Fibroblast of peridontal ligament (primary cell): ENCODE measurements at regions not wholly inside any gene's neighbourhood (a gene's known extent, or its start where the extent isn't known, plus 50 kb on each side); places are given as distances from the start of the nearest gene placed in this dataset.
"Not testable (repeated sequence)": the region's sequence is repeated elsewhere in the genome, so short reads cannot be mapped to it uniquely, and the experiment has no call there.

Experiments used
- DNase-seq: peaks from one replicate; pipeline ENCODE4 v3.0.0-alpha.2; 2010; ENCODE audit errors: extremely low read depth

DNA sequence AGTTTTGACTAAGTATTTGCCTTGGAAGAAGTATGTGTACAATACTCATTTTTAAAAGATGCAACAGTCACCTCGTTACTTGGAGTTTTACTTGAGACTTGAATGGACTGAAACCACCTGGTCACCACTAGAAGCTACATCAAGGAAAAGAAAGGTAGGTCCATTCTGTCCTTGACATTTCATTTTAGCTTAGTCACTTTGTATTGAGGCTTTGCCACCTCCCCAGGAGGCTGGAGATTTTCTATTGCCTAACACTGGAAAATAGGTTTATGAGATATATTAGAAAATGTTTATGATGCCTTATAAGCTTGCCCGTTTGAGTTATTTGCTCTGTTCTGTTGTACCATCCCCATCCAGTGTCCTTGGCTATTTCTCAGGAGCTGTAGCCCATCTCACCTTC is 107.9 kb upstream of the ETAA1 start:
- no peak for DNase-seq

DNA sequence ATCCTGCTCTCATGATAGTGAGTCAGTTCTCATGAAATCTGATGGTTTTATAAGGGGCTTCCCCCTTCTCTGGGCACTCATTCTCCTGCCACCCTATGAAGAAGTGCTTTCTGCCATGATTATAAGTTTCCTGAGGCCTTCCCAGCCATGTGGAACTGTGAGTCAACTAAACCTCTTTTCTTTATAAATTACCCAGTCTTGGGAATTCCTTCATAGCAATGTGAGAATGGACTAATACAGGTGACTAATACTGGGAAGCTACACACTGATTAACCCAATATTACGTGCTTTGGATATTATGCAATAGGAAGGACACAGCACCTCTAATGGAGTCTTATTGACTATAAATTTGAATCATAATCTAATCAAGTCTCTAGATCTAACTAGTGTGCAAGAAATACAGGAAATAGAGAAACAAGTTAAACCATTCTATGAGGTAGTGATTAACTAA is 107.2 kb upstream of the ETAA1 start:
- no peak for DNase-seq

DNA sequence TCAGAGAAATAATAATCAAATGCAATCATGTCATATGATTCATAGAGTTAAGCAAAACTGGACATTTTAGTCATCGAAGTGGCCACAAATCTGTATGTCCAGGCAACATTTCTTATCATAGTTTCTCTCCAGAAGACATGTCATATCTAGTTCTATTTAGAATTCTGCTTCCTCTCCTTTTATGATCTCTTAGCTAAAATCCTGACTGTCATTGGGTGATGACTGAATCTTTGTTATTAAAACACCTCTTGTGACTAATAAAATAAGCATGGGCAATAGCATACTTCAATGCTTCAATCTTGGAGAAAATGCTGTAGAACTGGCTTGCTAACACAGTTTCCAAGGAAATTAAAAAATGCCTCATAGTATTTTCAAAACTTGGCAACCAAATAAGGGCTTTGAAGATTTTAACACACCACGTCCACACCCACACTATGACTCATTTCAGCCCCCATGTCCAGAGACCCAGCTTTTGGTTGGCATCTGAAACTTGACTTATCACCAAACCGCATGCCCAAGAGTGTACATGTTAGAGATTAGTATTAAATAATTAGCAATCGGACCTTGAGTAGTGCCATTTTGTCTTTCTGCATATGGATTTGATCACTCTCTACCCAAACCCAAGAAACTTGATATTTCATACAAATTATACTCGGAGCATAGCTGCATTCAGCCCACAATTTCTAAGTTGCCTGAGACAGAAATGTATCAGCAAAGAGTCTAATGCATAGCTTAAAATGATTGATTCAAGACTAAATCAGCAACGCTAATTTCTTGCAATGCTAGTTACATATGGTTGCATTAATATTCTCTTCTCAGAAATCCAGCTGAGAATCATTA is 106.5 kb upstream of the ETAA1 start:
- peak; percentile 88 for DNase-seq

DNA sequence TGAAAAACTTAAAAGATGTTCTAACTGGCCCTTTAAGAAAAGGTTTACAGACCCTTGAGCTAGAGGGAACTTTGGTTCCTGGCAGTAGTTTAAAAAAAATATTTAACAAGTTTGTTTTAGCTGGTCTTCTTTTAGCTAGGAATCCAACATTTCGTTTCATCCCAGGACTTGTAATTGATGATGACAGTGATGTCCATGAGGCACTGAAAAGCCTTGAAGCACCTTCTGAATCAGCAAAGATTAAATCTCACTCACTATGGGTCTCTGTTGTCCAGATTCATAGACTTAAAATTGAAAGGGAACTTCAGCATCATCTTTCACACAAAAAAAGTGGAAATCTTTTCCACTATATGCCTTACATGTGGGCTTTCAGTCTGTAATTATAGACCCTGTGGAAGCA is 102.9 kb upstream of the ETAA1 start:
- no peak for DNase-seq

DNA sequence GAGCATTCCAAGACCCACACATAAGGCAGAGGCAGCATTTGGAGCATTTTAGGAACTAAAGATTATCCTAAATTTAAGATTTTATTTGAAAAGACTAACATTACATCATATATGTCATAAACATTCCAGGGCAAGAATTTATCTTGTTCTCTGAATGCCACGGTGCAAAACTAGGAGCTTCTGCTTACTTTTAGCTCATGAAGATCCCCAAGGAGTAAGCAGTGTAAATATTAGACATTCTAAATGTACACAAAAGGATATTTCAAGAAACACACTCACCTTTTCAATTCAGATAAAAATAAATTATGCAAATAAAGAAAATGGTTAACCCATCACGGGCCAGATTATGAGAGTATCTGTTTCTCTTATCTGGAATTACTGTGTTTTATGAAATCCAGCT is 101.7 kb upstream of the ETAA1 start:
- DNase-seq = no peak

DNA sequence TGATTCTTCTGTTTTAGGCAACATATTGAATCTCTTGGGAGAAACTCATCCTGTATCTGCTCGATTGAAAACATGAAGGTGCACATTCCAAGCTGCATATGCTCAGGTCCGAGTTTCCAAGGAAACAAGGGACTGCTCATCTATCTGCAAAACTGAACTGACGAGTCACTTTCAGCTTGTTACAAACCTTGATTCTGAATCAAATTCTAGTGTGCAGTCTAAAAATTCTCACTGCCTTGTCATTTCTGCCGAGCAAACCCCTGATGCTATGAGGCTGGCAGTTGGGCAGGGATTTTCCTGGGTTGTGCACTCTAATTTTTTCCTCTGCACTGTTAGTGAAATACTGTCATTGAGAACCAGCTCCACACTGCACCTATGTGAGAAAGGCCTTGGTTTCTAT is 101.3 kb upstream of the ETAA1 start:
- DNase-seq = no peak

DNA sequence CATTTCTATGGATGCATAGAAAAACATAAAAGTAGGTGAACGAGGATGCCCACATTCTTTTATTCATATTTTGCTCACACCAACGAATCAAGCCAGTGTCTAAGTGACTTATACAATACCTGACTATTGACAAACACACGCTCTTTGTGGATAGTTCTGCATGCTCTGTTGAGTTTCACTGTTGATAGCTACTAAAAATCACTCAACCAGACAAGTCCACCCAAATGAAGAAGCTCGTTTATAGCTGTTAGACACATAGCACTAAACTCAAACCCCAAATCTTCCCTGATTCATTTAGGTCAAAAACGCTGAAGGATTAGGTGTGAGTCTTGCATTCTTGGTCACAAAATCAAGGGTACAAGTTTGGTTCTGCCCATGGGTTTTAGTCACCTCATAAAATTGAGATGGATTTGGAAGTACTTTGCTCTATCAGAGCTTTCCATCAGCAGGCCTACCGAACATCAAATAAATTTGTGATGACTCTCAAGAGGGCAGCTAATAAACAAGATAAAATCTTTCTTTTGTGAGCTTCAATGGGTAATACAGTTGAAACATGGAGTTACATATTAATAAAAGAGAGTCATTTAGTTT is 92.7 kb upstream of the ETAA1 start:
- DNase-seq = no peak

DNA sequence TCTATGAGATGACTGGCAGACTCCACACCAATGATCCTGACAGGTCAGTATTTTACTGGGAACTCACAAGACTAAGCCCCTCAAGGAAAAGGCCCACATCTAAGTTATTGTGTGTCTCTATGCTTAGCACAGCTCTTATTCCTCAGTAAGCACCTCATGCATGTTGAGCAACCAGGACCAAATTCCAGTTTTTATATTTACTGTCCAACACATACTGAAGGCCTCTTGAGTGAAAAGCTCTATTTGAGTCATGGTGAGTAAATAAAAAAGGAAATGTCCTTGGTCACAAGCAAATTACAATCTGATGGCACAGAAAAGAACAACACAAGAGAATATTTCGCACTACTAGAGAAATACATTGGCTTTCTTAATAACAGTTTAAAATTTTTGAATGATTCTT is 87.9 kb upstream of the ETAA1 start:
- no peak for DNase-seq

DNA sequence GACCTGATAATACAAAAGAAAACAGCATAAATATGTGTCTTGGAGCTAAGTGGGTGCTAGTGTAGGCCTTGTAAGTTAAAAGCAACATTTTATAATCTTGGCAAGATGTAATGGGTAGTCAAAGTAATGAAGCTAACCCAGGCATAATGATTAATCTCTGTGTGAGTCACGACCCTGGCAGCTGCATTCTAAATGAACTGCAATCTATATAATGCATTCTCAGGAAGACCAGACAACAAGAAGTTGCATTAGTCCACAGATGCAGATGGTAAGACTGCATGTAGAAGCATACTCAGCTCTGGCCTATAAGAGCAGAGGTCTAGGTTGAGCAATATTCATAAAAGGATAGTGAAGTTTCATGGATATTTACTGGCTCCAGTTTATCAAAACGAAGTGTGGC is 85.6 kb upstream of the ETAA1 start:
- DNase-seq = peak; percentile 78

DNA sequence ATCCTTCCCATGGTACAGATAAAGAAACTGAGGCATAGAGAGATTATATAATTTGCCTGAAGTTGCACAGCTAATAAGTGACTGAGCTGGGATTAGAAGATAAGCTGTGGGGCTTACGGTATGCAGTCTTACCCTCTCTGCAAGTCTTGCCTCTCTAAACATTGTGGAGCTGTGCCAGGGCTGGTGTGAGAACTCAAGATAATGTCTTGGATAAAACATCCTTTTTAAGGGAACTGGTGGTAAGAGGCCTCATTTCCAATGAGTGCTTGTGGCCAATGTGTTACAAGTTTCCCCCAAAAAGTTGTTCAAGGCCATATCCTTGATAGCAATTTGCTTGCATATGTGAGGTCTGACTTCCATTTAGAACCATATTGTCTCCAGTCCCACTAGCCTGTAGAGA is 84.3 kb upstream of the ETAA1 start:
- DNase-seq = no peak

DNA sequence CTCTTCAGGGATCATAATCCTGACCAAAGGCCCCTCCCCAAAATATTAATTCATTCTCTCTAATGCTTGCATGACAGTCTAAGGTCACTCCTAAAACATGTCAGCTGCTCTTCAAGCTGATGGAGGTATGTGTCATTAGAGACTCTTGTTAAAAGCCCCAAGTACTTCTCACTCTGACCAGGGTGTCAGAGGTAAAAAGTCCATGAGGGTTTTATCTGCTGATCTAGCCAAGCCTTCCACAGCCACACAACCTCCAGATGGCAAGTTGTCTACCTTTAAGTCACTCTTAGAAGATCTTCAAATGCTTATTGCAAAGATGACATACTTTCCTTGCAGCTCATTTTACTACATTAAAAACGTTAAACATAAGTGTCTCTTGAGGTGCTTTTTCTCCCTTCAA is 83.6 kb upstream of the ETAA1 start:
- DNase-seq = no peak

DNA sequence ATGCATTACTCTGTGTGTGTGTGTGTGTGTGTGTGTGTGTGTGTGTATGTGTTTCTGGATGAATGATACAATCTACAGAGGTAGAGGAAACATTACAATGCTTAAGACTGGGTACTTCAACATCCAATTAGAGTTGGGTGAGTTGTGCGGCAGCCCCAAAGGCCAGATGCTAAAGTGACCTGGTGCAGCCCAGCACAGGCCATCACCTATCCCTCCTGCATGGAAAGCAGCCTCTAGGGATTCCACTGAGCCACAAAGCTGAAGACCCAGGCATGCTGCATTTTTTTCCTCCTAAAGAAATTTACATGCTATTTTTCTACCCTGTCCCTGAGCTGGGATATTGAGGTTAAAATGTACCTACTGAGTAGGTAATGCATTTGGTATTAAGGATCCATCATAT is 79.1 kb upstream of the ETAA1 start:
- no peak for DNase-seq

DNA sequence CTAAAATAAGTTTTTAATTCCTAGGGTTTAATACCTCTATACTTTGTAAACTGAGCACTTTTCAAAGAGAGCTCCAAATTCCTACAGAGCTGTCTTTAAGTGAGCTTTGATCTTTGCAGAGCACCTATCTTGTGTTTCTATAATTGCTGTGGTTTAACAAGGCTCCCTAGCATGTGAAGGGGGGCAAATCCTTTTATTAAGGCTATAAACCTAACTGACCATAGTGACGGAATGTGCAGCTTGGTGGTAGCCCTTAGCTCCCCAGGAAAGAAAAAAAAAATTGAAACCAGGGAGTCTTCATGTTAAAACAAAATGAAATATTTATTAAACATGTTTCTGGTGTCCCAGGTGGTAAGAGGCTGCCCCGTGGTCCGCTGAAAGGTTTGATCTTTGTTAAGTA is 78.6 kb upstream of the ETAA1 start:
- DNase-seq = no peak

DNA sequence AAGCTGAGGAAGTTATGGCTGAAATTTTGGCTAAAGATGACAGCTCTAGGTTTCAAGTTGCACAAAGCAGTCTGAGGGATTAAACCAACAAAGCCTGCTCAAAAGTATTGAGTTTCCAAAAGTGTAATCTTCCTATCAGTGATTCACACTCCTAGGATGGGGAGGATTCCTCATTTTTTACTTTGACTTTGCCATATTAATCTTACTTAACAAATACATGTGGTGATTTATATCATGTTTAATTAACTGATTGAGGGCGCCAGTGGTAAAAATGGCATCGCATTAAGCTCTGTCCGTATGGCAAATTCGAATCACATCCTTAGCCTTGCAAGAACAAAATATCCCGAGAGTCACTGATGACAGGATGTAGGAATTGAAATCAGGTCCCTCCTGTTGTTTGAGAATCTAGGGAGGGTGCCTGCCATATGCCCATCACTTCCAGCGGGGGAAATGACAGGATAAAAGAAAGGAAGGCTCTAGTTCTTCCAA is 78.1 kb upstream of the ETAA1 start:
- DNase-seq = no peak

DNA sequence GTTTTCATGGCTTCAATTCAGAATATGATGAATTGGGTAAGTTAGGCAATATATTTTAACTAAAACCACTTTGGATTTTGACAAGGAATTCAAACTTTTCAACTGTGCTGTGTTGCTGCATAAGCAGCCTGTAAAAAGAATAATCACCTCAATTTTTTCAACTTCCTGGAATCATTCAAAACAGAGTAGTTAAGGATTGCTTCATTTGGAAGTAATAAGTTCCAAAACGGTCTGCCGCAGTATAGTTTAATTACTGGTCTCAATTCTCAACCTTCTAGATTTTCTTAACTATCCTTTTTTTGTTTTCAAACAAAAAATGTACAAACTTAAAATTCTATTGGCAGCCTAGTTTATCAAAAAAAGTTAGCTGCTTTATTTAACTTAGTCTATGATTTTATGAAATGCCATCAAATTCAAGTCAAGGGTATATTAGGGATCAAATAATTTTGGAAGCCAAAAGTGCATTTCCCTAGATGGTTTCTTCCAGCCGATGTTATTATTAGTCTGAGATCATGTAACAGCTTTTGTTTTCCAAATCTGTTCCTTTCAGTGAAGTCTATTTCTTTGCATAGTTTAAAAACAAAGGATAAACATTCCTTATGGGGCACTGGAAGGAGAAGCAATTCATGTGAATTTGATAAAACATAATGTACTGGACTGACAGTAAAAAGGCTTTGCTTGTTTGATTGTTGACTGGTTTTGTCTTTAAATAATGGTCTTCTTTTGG is 76.1 kb upstream of the ETAA1 start:
- peak; percentile 14 for DNase-seq

DNA sequence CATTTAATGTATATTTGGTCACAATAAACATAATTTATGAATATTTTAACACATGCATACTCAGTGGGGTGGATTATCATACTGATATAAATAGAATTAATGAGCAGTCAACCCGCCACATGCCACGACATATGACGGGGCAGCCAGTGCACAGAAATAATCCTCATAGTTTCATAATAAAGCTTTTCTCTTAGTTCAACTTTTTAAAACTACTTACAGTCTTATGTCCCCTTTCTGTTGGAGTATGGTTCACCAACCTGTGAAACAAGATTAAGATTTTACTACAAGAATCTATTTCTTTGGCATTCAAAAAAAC is 75.6 kb upstream of the ETAA1 start:
- no peak for DNase-seq

DNA sequence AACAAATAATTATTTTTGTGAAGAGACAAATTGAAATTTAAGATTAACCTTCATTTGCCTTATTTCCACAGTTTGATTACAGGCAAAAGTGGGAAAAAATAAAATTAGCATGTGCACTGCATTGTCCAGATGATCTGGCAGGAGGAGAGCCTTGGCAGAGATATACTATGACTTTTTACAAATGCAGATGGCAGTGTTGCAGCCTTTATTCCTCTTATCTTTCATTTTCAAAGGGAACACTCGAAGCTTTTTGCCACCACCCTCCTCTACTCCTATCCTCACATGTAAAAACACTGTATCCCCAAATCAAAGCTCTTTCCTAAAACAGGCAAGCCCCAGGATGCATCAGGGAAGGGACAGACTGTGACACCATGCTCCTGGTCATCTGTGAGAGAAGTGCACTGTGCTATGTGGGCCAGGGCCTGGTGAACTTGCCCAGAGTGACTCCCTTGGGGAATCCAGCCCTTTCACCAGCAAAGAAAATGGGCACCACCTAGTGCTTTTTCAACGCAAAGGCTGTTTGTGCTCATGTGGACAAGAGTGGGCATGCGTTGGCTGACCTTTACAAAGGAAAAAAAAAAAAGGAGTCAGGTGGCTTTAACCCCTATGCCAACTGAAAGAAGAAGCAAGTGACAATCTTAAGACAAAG is 74.7 kb upstream of the ETAA1 start:
- DNase-seq = peak; percentile 65

DNA sequence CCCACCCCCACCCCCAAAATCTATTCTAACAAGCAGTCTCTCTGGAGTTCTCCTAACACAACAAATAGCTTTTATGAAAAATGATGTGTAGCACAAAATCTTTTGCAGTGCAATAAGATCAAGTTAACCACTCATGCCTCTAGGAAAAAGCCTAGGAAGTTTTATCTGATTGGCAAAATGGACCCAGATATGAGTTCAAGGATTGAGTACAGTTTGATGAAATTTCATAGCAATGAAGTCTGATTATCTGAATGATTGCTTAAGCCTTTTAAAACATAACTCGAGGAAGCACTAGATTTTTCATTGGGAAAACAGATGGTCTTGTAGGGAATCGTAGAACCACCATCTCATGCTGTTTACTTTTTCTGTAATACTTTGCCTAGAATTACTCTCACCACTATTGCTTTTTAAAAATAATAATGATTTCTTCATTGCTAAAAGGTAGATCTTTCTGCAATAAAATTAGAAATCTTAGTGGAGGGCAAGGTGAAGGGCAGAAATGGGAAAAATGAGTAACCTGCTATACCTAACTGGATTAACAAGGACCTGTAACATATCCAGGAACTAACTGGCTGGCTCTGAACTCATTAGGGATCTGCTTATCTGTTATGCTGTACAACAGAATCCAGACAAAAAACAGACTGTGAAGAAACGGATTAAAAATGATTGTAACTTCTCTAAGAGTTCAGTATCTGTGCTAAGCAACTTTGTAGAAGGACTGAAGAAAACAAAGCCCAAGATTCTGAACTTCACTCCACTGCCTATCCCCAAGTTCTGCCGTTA is 73.7 kb upstream of the ETAA1 start:
- DNase-seq = no peak

DNA sequence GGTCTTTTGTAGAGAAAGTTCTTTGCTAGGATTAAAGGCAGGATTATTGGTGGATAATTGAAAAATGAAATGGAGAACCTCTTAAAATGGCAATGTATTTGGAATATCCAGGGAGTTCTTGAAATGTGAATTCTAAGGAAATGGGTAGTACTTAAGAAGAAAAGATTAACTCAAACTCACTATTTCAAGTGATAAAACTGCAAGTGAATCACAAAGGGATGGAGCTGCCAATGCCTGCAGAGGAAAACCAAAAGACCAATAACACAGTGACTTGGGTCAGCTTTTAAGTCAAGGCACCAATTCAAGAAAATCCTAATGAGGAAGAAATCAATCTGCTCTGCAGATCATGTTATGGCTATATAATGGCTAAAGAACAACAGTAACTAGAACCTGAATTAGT is 67.6 kb upstream of the ETAA1 start:
- no peak for DNase-seq

DNA sequence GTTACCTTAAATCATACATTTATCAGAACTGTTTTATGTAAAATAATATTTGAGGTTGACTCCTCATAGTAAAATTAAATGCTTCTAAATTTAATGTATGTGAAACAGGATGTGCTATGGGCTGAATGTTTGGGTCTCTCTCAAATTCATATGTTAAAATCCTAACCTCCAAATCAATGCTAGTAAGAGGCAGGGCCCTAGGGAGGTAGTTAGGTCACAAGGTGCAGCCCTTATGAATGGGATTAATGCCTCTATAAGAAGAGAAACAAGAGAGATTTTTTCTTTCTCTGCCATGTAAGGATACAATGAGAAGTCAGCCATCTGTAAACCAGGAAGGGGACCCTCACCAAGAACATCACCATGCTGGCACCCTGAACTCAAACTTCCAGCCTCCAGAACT is 67.2 kb upstream of the ETAA1 start:
- DNase-seq = no peak

DNA sequence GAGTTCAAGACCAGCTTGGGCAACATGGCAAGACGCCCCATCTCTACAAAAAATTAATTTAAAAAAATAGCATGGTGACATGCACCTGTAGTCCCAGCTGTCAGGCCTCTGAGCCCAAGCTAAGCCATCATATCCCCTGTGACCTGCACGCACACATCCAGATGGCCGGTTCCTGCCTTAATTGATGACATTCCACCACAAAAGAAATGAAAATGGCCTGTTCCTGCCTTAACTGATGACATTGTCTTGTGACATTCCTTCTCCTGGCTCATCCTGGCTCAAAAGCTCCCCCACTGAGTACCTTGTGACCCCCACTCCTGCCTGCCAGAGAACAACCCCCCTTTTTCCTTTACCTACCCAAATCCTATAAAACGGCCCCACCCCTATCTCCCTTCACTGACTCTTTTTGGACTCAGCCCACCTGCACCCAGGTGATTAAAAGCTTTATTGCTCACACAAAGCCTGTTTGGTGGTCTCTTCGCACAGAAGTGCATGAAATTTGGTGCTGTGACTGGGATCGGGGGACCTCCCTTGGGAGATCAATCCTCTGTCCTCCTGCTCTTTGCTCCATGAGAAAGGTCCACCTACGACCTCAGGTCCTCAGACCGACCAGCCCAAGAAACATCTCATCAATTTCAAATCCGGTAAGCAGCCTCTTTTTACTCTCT is 65.6 kb upstream of the ETAA1 start:
- not testable (repeated sequence) for DNase-seq
